Mesothelial cell of epicardium (in vitro differentiated cells): ENCODE measurements at regions not wholly inside any gene's neighbourhood (a gene's known extent, or its start where the extent isn't known, plus 50 kb on each side); places are given as distances from the start of the nearest gene placed in this dataset.

Experiments used
- DNase-seq, 2 experiments: peaks; one replicate each; pipeline ENCODE4 v3.0.0; 2021; ENCODE audit warnings: low spot score in 2 of 2; ENCODE audit not compliant: unreplicated experiment in 2 of 2
- H3K27ac Mint-ChIP-seq: 2 replicates; pipeline ENCODE4 v1.8.0; 2021; ENCODE audit warnings: mixed read lengths
- H3K27me3 Mint-ChIP-seq: 2 replicates; pipeline ENCODE4 v1.8.0; 2021; ENCODE audit warnings: low read depth, mixed read lengths
- H3K36me3 Mint-ChIP-seq: 2 replicates; pipeline ENCODE4 v1.8.0; 2021; ENCODE audit warnings: mixed read lengths
- H3K4me1 Mint-ChIP-seq: 2 replicates; pipeline ENCODE4 v1.8.0; 2021; ENCODE audit warnings: mixed read lengths
- H3K4me3 Mint-ChIP-seq: 2 replicates; pipeline ENCODE4 v1.8.0; 2021; ENCODE audit warnings: mild to moderate bottlenecking, moderate library complexity, mixed read lengths
- H3K9me3 Mint-ChIP-seq: 2 replicates; pipeline ENCODE4 v1.8.0; 2021; ENCODE audit warnings: mixed read lengths
- CTCF ChIP-seq: fragments of 200-600 bp; sonication (generic); IDR thresholded peaks from one replicate; pipeline ENCODE4 v1.5.0; 2021; ENCODE audit warnings: antibody characterized with exemption; ENCODE audit not compliant: unreplicated experiment

GRCh38 chr3:164095949-164096348 lies 982.3 kb downstream of the SI start:
- no peak for TF ChIP-seq CTCF
- Mint-ChIP-seq H3K4me3 (no peak overlapping the region), H3K4me1 (no peaks in the 10 kb centered on the region), H3K27ac (no peak overlapping the region), H3K27me3 (peaks cover 2% of the 10 kb centered on the region), H3K36me3 (no peaks in the 10 kb centered on the region), H3K9me3 (peaks cover 4% of the 10 kb centered on the region)
- DNase-seq: no peak

GRCh38 chr3:164095279-164095678 lies 983.0 kb downstream of the SI start:
- no peaks in the 10 kb centered on the region for H3K36me3 Mint-ChIP-seq
- H3K27me3 Mint-ChIP-seq: peaks cover 2% of the 10 kb centered on the region
- no peak for DNase-seq

GRCh38 chr3:164094546-164094945 lies 983.8 kb downstream of the SI start:
- Mint-ChIP-seq H3K4me3 (no peak overlapping the region), H3K27ac (no peak overlapping the region), H3K4me1 (no peaks in the 10 kb centered on the region), H3K27me3 (no peaks in the 10 kb centered on the region), H3K36me3 (no peaks in the 10 kb centered on the region), H3K9me3 (peaks cover 7% of the 10 kb centered on the region)
- TF ChIP-seq CTCF: no peak
- DNase-seq: no peak

More at GRCh38 chr3:164095279-164095678, 983.0 kb downstream of the SI start:
- no peak overlapping the region for H3K27ac Mint-ChIP-seq
- TF ChIP-seq CTCF: no peak
- H3K4me3 Mint-ChIP-seq: no peak overlapping the region
- H3K4me1 Mint-ChIP-seq: no peaks in the 10 kb centered on the region
- peaks cover 7% of the 10 kb centered on the region for H3K9me3 Mint-ChIP-seq

- Mint-ChIP-seq H3K36me3 (no peaks in the 10 kb centered on the region), H3K27ac (no peak overlapping the region), H3K4me3 (no peak overlapping the region), H3K9me3 (peaks cover 16% of the 10 kb centered on the region), H3K4me1 (no peaks in the 10 kb centered on the region), H3K27me3 (no peaks in the 10 kb centered on the region)
- no peak for DNase-seq
- TF ChIP-seq CTCF: no peak
These were observed 998.1 kb downstream of the SI start for GRCh38 chr3:164080208-164080607.

- DNase-seq: no peak
- Mint-ChIP-seq H3K4me3 (no peak overlapping the region), H3K4me1 (no peaks in the 10 kb centered on the region), H3K27me3 (no peaks in the 10 kb centered on the region), H3K27ac (no peak overlapping the region), H3K9me3 (no peaks in the 10 kb centered on the region), H3K36me3 (no peaks in the 10 kb centered on the region)
- TF ChIP-seq CTCF: no peak
These were observed 1014.0 kb downstream of the SI start for GRCh38 chr3:164064298-164064697.

GRCh38 chr3:164060923-164061322 lies 1017.4 kb downstream of the SI start:
- no peak for DNase-seq
- no peak overlapping the region for H3K27ac Mint-ChIP-seq
- H3K36me3 Mint-ChIP-seq: no peaks in the 10 kb centered on the region
- H3K4me3 Mint-ChIP-seq: no peak overlapping the region
- peaks cover 6% of the 10 kb centered on the region for H3K9me3 Mint-ChIP-seq
- no peak for TF ChIP-seq CTCF
- H3K27me3 Mint-ChIP-seq: peaks cover 2% of the 10 kb centered on the region
- no peaks in the 10 kb centered on the region for H3K4me1 Mint-ChIP-seq
